HEK293T (cell line): ENCODE measurements at regions not wholly inside any gene's neighbourhood (a gene's known extent, or its start where the extent isn't known, plus 50 kb on each side); places are given as distances from the start of the nearest gene placed in this dataset.

Experiments
- ARNT ChIP-seq: fragments of 450-650 bp; IDR thresholded peaks from 2 replicates; pipeline ENCODE4 v1.6.1; 2017; ENCODE audit warnings: mild to moderate bottlenecking
- BHLHE40 ChIP-seq: fragments of 450-650 bp; IDR thresholded peaks from 2 replicates; pipeline ENCODE4 v1.6.1; 2016; ENCODE audit warnings: mild to moderate bottlenecking, moderate library complexity, borderline replicate concordance
- FOXA1 ChIP-seq: fragments of 450-650 bp; IDR thresholded peaks from 2 replicates; pipeline ENCODE4 v1.6.1; 2016; ENCODE audit warnings: mild to moderate bottlenecking
- FOXK2 ChIP-seq: fragments of 450-650 bp; IDR thresholded peaks from 2 replicates; pipeline ENCODE4 v1.6.1; 2016; ENCODE audit warnings: mild to moderate bottlenecking
- HDGF ChIP-seq: fragments of 450-650 bp; IDR thresholded peaks from 2 replicates; pipeline ENCODE4 v1.6.1; 2017; ENCODE audit warnings: antibody characterized with exemption, borderline replicate concordance
- LEF1 ChIP-seq: fragments of 450-650 bp; IDR thresholded peaks from 2 replicates; pipeline ENCODE4 v1.6.1; 2017; ENCODE audit warnings: mild to moderate bottlenecking, borderline replicate concordance
- PKNOX1 ChIP-seq: fragments of 450-650 bp; IDR thresholded peaks from 2 replicates; pipeline ENCODE4 v1.6.1; 2016
- SP1 ChIP-seq: fragments of 450-650 bp; IDR thresholded peaks from 2 replicates; pipeline ENCODE4 v1.6.1; 2017
- SUZ12 ChIP-seq: fragments of 450-650 bp; IDR thresholded peaks from 2 replicates; pipeline ENCODE4 v1.6.1; 2016; ENCODE audit warnings: mild to moderate bottlenecking
- TARDBP ChIP-seq: fragments of 450-650 bp; IDR thresholded peaks from 2 replicates; pipeline ENCODE4 v1.6.1; 2016
- ZNF384 ChIP-seq: fragments of 450-650 bp; IDR thresholded peaks from 2 replicates; pipeline ENCODE4 v1.6.1; 2016

DNA sequence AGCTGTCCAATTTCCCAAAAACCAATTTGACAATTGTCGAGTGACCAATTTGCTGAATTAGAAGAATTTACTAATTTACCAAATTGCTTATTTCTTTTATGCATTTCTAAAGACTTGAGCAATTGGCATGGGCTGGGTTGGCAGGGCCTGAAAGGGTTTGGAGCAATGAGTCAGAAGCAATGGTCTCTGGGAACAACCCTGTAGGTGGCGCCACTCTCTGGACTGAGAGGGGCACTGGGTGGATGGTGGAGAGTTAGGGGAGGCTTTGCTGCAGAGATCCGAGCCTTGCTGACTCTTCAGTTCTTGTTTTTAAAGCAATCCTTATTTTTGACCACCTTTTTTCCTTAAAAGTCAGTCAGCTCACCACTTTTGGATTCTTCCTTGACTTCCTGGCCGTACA, 71.5 kb upstream of the RPS23 start:
- TF ChIP-seq LEF1: no peak
- no peak for TF ChIP-seq TARDBP
- TF ChIP-seq FOXK2: no peak
- TF ChIP-seq HDGF: no peak
- TF ChIP-seq SP1: no peak
- no peak for TF ChIP-seq ZNF384
- TF ChIP-seq PKNOX1: no peak
- TF ChIP-seq FOXA1: no peak
- no peak for TF ChIP-seq SUZ12
- TF ChIP-seq BHLHE40: no peak
- no peak for TF ChIP-seq ARNT
